PC-9 (cell line): ENCODE measurements at regions not wholly inside any gene's neighbourhood (a gene's known extent, or its start where the extent isn't known, plus 50 kb on each side); places are given as distances from the start of the nearest gene placed in this dataset.

Source experiments
- BruUV-seq: library from RNA; stranded (reverse); fragments of 400-500 nt; replicated peaks from 2 replicates; lab custom pipeline; 2021; lab: Mats Ljungman, UMichigan
- CTCF ChIA-PET: fragments of 300-600 bp; sonication (Branson Sonifier 250); formaldehyde crosslinking; loops from one replicate; lab custom pipeline; 2022; ENCODE audit warnings: antibody characterized with exemption; lab: Charles Lee
- POLR2A ChIA-PET: fragments of 300-600 bp; sonication (Branson Sonifier 250); formaldehyde crosslinking; loops from one replicate; lab custom pipeline; 2022; ENCODE audit warnings: antibody characterized with exemption; ENCODE audit not compliant: unreplicated experiment; lab: Charles Lee
- DNase-seq, 2 experiments: peaks; one replicate each; pipeline versions ENCODE4 v3.0.0 to v3.0.0-alpha.2; 2015 to 2022; ENCODE audit warnings: mixed read lengths in 1 of 2
- H2AFZ ChIP-seq: fragments of 200-600 bp; sonication (generic); 2 replicates; pipeline ENCODE4 v1.8.1; 2017; ENCODE audit warnings: antibody characterized with exemption
- H3F3A ChIP-seq: fragments of 200-600 bp; sonication (generic); 2 replicates; pipeline ENCODE4 v1.8.1; 2017; ENCODE audit warnings: antibody characterized with exemption, mild to moderate bottlenecking, low read depth; ENCODE audit not compliant: insufficient read depth
- H3K27ac ChIP-seq: fragments of 200-600 bp; sonication (generic); 2 replicates; pipeline ENCODE4 v1.6.1; 2016; ENCODE audit warnings: mixed run types
- H3K27me3 ChIP-seq: fragments of 200-600 bp; sonication (generic); 2 replicates; pipeline ENCODE4 v1.6.1; 2016; ENCODE audit warnings: low read depth, mixed run types; ENCODE audit not compliant: insufficient read depth
- H3K36me3 ChIP-seq: fragments of 200-600 bp; sonication (generic); 2 replicates; pipeline ENCODE4 v1.6.1; 2016; ENCODE audit warnings: low read depth, mixed run types
- H3K4me1 ChIP-seq: fragments of 200-600 bp; sonication (generic); replicated peaks from 2 replicates; pipeline ENCODE4 v1.6.1; 2016; ENCODE audit warnings: mixed run types; ENCODE audit not compliant: insufficient read depth
- H3K4me2 ChIP-seq: fragments of 200-600 bp; sonication (generic); 2 replicates; pipeline ENCODE4 v1.6.1; 2017; ENCODE audit warnings: mixed run types
- H3K4me3 ChIP-seq: fragments of 200-600 bp; sonication (generic); 2 replicates; pipeline ENCODE4 v1.6.1; 2016; ENCODE audit warnings: mixed run types
- H3K79me2 ChIP-seq: fragments of 200-600 bp; sonication (generic); 2 replicates; pipeline ENCODE4 v1.6.1; 2017; ENCODE audit warnings: low read depth, mixed run types
- H3K9me2 ChIP-seq: fragments of 200-600 bp; sonication (generic); 2 replicates; pipeline ENCODE4 v1.8.1; 2017; ENCODE audit warnings: mild to moderate bottlenecking; ENCODE audit not compliant: insufficient read depth
- H3K9me3 ChIP-seq: fragments of 200-600 bp; sonication (generic); 2 replicates; pipeline ENCODE4 v1.8.1; 2016; ENCODE audit warnings: low read depth; ENCODE audit not compliant: insufficient read depth
- H4K20me1 ChIP-seq: fragments of 200-600 bp; sonication (generic); 2 replicates; pipeline ENCODE4 v1.8.1; 2017; ENCODE audit not compliant: insufficient read depth
- CTCF ChIP-seq: fragments of 200-600 bp; sonication (generic); conservative IDR thresholded peaks from 2 replicates; pipeline ENCODE4 v1.6.1; 2017; ENCODE audit warnings: mixed run types, antibody characterized with exemption, mild to moderate bottlenecking, moderate library complexity
- EZH2 ChIP-seq: fragments of 200-600 bp; sonication (generic); IDR thresholded peaks from 2 replicates; pipeline ENCODE4 v1.8.0; 2017; ENCODE audit warnings: antibody characterized with exemption, low read depth
- intact Hi-C: fragments of 100-400 bp; cut with micrococcal nuclease; formaldehyde crosslinking; loops from one replicate; pipeline ENCODE4 v1.10.0; 2022; ENCODE audit not compliant: unreplicated experiment

- BruUV-seq = no TSS peak
- H4K20me1 ChIP-seq = no peaks in the 10 kb centered on the region
- no peaks in the 10 kb centered on the region for H3K79me2 ChIP-seq
- no peaks in the 10 kb centered on the region for H3K36me3 ChIP-seq
- H3K27me3 ChIP-seq = no peaks in the 10 kb centered on the region
- no peak overlapping the region for H3K27ac ChIP-seq
- CTCF ChIA-PET = no interaction called here
- no peak overlapping the region for H3K4me3 ChIP-seq
- DNase-seq = no peak
- no peaks in the 10 kb centered on the region; the same call in 1 of the 2 replicates for H3K9me3 ChIP-seq
- H3K4me1 ChIP-seq = no peaks in the 10 kb centered on the region
- H3K4me2 ChIP-seq = no peak overlapping the region
- intact Hi-C loops = no loop called here
- no peaks in the 10 kb centered on the region for H3K9me2 ChIP-seq
- POLR2A ChIA-PET = no interaction called here
- no peak overlapping the region for H2AFZ ChIP-seq
- TF ChIP-seq EZH2 = no peak
- no peak for TF ChIP-seq CTCF
- no peaks in the 10 kb centered on the region for H3F3A ChIP-seq
Measured at GRCh38 chr3:81029861-81030260, 731.6 kb downstream of the GBE1 start.

- CTCF ChIA-PET = no interaction called here
- intact Hi-C loops = no loop called here
Measured at GRCh38 chr3:81027344-81027743, 734.1 kb downstream of the GBE1 start.

GRCh38 chr3:81024560-81024959 is 736.9 kb downstream of the GBE1 start:
- TF ChIP-seq EZH2 = no peak
- no peak for TF ChIP-seq CTCF

More at GRCh38 chr3:81027344-81027743, 734.1 kb downstream of the GBE1 start:
- Histone ChIP-seq H3K27me3 (no peaks in the 10 kb centered on the region), H3F3A (no peaks in the 10 kb centered on the region), H3K9me3 (no peaks in the 10 kb centered on the region; the same call in 1 of the 2 replicates), H2AFZ (no peak overlapping the region), H3K27ac (no peak overlapping the region), H3K4me2 (no peak overlapping the region), H3K9me2 (no peaks in the 10 kb centered on the region), H3K4me3 (no peak overlapping the region), H3K79me2 (no peaks in the 10 kb centered on the region), H4K20me1 (no peaks in the 10 kb centered on the region), H3K36me3 (no peaks in the 10 kb centered on the region), H3K4me1 (no peaks in the 10 kb centered on the region)
- TF ChIP-seq CTCF = no peak
- no peak for TF ChIP-seq EZH2
- DNase-seq = no peak
- POLR2A ChIA-PET = no interaction called here
- no TSS peak for BruUV-seq

More at GRCh38 chr3:81024560-81024959, 736.9 kb downstream of the GBE1 start:
- Histone ChIP-seq H3K27ac (no peak overlapping the region), H4K20me1 (no peaks in the 10 kb centered on the region), H3K79me2 (no peaks in the 10 kb centered on the region), H3K9me2 (no peaks in the 10 kb centered on the region), H3F3A (no peaks in the 10 kb centered on the region), H2AFZ (no peak overlapping the region), H3K4me2 (no peak overlapping the region), H3K4me1 (no peaks in the 10 kb centered on the region), H3K4me3 (no peak overlapping the region), H3K36me3 (no peaks in the 10 kb centered on the region), H3K9me3 (no peaks in the 10 kb centered on the region), H3K27me3 (no peaks in the 10 kb centered on the region)
- intact Hi-C loops = no loop called here
- BruUV-seq = no TSS peak
- DNase-seq = no peak
- POLR2A ChIA-PET = no interaction called here
- CTCF ChIA-PET = no interaction called here
